HUES64 (cell line): ENCODE measurements at regions not wholly inside any gene's neighbourhood (a gene's known extent, or its start where the extent isn't known, plus 50 kb on each side); places are given as distances from the start of the nearest gene placed in this dataset.

Experiments used
- H3K27ac ChIP-seq: 2 replicates; pipeline ENCODE4 v1.7.0; 2013; ENCODE audit warnings: low read depth, low read length, inconsistent platforms
- H3K27me3 ChIP-seq: 2 replicates; pipeline ENCODE4 v1.6.1; 2013; ENCODE audit warnings: mild to moderate bottlenecking, low read length; ENCODE audit not compliant: insufficient read depth
- H3K36me3 ChIP-seq: 2 replicates; pipeline ENCODE4 v1.6.1; 2013; ENCODE audit warnings: mild to moderate bottlenecking, low read length; ENCODE audit not compliant: insufficient read depth
- H3K4me1 ChIP-seq: 2 replicates; pipeline ENCODE4 v1.6.1; 2013; ENCODE audit warnings: mild to moderate bottlenecking, low read length, moderate library complexity; ENCODE audit not compliant: insufficient read depth
- H3K4me3 ChIP-seq: 2 replicates; pipeline ENCODE4 v1.5.1; 2013; ENCODE audit warnings: mild to moderate bottlenecking, low read length, moderate library complexity
- H3K9ac ChIP-seq: 2 replicates; pipeline ENCODE4 v1.6.1; 2013; ENCODE audit warnings: mild to moderate bottlenecking, low read depth, low read length
- H3K9me3 ChIP-seq: 2 replicates; pipeline ENCODE4 v1.6.1; 2013; ENCODE audit warnings: low read depth, low read length; ENCODE audit not compliant: insufficient read depth
- WGBS: fragments of 150-250, 120-280 bp; methylation state at CpG from one replicate; pipeline ENCODE4 v1.1.7; 2013; ENCODE audit warnings: missing lambda C conversion rate; 5-methylcytosine and 5-hydroxymethylcytosine counted together

DNA sequence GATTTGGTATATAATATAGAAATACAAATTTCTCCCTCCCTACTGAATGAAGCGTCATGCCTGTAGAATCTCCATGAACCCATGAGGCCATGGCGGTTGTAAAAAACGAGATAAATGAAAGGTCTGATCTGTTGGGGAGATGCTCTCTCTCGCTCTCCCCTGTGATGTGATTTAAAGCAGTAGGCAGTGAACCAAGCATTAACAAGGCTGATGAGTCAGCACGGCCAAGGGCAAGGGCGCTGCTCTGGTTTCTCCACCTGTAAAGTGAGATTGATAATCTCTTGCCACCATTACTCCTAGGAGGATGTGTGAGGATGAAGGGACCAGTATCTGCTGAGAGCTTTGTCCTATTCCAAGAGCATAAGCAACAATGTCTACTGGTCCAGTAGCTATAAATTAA is 553.3 kb downstream of the CMPK2 start:
- 92% methylated on average over 6 of the region's 6 CpGs for WGBS

DNA sequence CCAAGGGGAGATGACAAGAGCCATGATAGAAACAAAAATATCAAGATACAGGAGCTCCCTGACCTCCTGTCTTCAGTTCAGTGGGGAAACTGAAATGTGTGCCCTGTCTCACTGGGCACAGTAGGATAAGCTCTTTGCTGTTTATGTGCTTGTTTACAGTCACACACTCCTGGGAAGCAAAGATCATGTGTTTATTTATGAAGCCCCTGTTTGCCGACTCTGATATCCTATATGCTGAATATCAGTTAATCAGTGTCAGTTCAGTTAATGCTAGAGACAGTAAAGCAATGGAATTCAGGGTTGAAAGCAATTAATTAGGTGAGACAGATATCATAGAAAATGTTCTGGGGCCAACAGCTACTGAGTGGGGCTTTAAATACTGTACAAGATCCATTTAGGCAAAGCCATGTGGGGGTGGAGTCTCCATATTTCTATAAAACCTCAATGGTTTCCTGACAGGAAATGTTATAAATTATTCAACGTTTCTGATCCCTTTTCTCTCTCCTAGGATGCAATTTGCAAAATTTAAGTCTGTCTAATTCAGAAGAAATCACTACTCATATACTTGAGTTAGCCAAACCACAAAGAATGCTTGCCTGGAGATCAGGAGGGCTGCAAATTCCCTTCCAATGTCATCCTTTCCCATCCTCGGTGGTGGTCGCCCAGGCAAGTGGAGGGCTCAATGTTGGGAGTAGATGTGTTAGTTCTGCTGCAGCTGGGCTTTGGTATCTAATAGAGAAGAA is 551.3 kb downstream of the CMPK2 start:
- no peaks in the 10 kb centered on the region for H3K4me1 ChIP-seq
- no peak overlapping the region for H3K27ac ChIP-seq
- WGBS, result 95% methylated on average over 4 of the region's 4 CpGs

More for the DNA sequence above, 553.3 kb downstream of the CMPK2 start:
- H3K27ac ChIP-seq, result no peak overlapping the region
- H3K36me3 ChIP-seq, result no peaks in the 10 kb centered on the region
- H3K27me3 ChIP-seq, result no peaks in the 10 kb centered on the region
- no peak overlapping the region for H3K9ac ChIP-seq
- no peaks in the 10 kb centered on the region for H3K4me1 ChIP-seq
- no peaks in the 10 kb centered on the region for H3K9me3 ChIP-seq
- no peak overlapping the region for H3K4me3 ChIP-seq

DNA sequence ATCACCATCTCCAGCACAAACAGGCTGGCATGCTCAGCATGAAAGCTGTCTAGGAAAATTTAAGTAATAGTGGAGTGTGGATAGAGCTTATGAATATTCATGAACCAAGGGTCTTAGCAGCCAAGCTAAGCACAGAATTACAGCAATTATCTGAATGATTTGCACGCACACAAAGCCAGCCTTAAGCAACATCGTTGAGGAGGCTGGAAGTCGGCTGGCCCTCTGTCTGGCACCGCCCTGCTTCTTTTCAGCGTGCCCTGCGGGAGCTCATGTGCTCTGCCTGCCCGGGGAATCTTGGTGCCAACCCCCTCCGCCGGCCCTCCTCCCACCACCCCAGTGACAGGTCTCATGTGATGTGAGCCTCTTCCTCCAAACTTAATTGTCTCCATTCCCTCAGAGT is 540.1 kb downstream of the CMPK2 start:
- Histone ChIP-seq H3K4me1 (peaks cover 6% of the 10 kb centered on the region; the same call in 1 of the 2 replicates), H3K4me3 (no peak overlapping the region), H3K9ac (no peak overlapping the region), H3K36me3 (no peaks in the 10 kb centered on the region), H3K27ac (no peak overlapping the region), H3K27me3 (no peaks in the 10 kb centered on the region), H3K9me3 (no peaks in the 10 kb centered on the region)
- 27% methylated on average over 9 of the region's 9 CpGs for WGBS

More for the DNA sequence above, 551.3 kb downstream of the CMPK2 start:
- Histone ChIP-seq H3K9ac (no peak overlapping the region), H3K4me3 (no peak overlapping the region), H3K27me3 (no peaks in the 10 kb centered on the region), H3K36me3 (no peaks in the 10 kb centered on the region), H3K9me3 (no peaks in the 10 kb centered on the region)

DNA sequence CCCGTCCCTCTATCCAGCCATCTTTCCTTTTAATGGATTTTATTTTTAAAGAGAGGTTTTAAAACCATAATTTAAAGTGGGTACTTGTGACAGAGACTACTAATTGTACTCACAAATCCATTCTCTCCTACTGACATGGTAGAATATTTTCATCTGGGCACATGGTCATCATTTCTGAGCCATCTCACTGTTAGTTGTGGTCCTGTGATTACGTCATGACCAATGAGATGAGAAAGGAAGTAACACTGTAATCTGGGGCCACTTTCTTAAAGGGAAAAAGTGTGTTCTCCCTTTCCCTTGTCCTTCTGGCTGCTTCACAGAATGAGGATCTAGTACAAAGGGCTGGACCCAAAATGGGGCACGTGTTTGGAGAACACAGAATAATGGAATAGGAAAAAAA is 538.7 kb downstream of the CMPK2 start:
- no peaks in the 10 kb centered on the region for H3K9me3 ChIP-seq
- H3K27ac ChIP-seq, result no peak overlapping the region
- H3K27me3 ChIP-seq, result no peaks in the 10 kb centered on the region
- 97% methylated on average over 2 of the region's 3 CpGs for WGBS
- H3K9ac ChIP-seq, result no peak overlapping the region
- no peaks in the 10 kb centered on the region for H3K36me3 ChIP-seq
- peaks cover 6% of the 10 kb centered on the region; the same call in 1 of the 2 replicates for H3K4me1 ChIP-seq
- H3K4me3 ChIP-seq, result no peak overlapping the region

DNA sequence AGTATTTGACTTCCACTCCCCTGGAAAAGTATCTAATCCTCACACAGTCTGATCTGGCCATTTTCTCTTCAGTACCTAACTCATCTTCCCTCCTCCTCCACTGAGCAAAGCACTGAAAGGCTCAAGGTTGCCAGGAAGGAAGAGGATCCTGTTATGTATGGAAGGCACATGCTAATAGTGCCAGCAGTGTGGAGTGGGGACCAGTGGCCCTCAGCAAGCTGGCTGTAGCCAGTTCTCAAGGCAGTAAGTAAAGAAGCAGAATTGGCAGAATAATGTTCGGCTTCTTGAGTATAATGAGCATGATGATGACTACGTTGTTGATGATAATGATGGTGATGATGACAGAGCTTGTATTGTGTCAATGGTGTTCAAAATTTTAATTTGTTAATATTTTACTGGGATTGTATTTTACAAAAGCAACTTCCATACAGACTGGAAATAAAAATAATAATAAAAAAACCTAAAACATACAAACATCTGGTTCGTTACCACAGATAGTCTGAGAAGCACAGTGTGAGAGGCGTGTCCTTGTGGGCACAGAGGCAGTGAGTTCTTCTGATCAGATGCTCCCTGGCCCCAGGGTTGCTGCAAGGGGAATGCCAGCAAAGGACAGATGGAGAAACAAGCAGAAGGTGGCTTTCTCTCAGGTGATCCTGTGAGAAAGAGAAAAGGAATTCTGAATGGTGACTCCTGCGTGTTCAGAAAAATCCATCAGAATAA is 528.8 kb downstream of the CMPK2 start:
- 92% methylated on average over 5 of the region's 5 CpGs for WGBS
- no peak overlapping the region for H3K27ac ChIP-seq
- no peak overlapping the region for H3K9ac ChIP-seq
- no peak overlapping the region for H3K4me3 ChIP-seq
- no peaks in the 10 kb centered on the region for H3K36me3 ChIP-seq
- H3K9me3 ChIP-seq, result no peaks in the 10 kb centered on the region
- peaks cover 11% of the 10 kb centered on the region; the same call in 1 of the 2 replicates for H3K4me1 ChIP-seq
- H3K27me3 ChIP-seq, result no peaks in the 10 kb centered on the region

DNA sequence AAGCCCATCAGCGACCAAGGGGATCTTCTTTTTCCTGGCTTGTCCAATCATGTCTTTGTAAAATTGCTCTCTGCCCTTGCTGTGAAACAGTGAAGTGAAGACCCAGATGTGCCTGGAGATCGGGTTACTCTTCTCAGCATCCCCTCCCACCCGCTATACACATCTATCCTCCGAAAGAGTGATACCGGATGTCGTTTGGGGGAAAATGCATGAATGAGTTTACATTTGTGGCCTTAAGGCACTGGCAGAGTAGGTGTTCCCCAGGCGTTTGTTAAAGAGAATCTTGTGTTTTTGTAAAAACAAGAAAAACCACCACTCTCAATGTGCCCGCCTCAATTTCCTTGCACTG is 528.3 kb downstream of the CMPK2 start:
- Histone ChIP-seq H3K9me3 (no peaks in the 10 kb centered on the region), H3K36me3 (no peaks in the 10 kb centered on the region), H3K27me3 (no peaks in the 10 kb centered on the region), H3K4me3 (no peak overlapping the region), H3K4me1 (peaks cover 11% of the 10 kb centered on the region; the same call in 1 of the 2 replicates), H3K27ac (no peak overlapping the region), H3K9ac (no peak overlapping the region)
- WGBS, result 84% methylated on average over 5 of the region's 8 CpGs

DNA sequence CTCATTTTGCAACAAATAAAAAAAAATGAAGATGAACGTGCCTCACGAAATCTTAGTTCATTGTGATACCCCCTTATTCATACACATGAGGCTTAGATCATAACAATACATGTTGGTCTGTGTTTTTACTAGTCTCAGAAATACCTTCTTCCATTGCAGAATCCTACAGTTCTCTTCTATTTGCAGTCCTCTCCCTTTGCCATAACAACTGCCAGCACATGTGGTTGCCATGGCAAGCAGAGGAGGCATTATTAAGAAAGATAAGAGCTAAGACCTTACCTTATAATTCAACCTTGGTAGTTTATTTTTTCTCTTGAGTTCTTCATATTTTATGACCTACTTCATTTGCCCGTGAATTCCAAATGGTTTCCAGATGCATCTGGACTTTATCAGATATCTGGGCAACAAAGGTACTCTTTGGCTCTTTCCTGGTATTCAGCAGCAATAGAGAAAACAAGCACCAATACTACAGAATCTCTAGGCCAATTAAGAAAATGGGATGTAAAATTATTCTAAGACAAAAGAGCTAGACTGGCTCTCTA is 524.0 kb downstream of the CMPK2 start:
- Histone ChIP-seq H3K27me3 (no peaks in the 10 kb centered on the region), H3K36me3 (no peaks in the 10 kb centered on the region), H3K9ac (no peak overlapping the region), H3K4me3 (no peak overlapping the region), H3K27ac (no peak overlapping the region), H3K9me3 (no peaks in the 10 kb centered on the region), H3K4me1 (peaks cover 11% of the 10 kb centered on the region; the same call in 1 of the 2 replicates)
- 95% methylated on average over 3 of the region's 3 CpGs for WGBS

DNA sequence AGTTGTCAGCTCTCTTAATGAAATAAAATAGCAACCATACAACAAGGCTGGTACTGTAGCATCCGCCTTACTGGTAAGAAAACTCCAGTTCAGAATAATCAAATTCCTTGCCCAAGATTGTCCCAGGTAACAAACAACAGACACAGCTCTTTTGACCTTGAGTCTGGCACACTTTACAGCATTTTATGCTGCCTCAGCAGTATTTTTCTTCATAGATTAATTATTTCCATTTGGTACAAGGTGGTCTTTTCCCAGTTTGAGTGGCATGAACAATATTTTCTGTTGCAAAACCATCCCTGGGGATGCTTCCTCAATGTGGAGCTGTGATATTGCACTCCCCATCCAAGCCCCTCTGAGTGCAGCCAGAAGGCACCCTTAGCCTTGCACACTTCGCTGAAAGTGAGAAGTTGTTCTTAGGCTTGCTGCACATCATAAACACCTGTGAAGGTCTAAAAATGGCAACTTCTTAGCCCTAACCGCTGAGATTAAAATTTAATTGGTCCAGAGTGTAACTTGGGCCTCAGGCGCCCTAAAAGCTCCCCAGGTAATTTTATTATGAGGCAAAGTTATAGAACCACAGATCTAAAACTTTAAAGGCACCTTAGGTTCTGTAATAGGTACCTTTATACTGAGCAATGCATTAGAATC is 523.3 kb downstream of the CMPK2 start:
- Histone ChIP-seq H3K9ac (no peak overlapping the region), H3K9me3 (no peaks in the 10 kb centered on the region), H3K27ac (no peak overlapping the region), H3K4me1 (0 out of 2 replicates have a peak, but pooled peaks cover 4% of the 10 kb centered on the region), H3K36me3 (no peaks in the 10 kb centered on the region), H3K27me3 (no peaks in the 10 kb centered on the region), H3K4me3 (no peak overlapping the region)
- WGBS, result 97% methylated on average over 4 of the region's 4 CpGs

DNA sequence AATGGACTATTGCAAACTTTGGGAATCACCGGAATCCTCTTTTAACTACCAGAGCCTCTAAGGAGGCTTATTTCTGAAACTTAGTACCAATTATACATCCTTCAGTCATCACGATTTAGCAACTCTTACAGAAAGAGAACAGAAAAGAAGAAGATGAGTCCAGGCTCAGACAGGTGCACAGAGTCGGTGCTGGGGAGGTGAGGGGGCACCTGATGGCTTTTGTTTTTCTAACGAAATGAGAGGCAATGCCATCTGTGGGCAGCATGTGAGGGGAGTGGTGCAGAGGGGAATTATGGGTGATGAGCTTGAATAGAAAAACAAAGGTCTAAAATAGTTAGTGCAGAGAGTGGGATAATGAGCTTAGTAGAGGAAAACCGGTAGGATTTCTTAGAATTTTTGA is 522.6 kb downstream of the CMPK2 start:
- no peaks in the 10 kb centered on the region for H3K36me3 ChIP-seq
- H3K27ac ChIP-seq, result no peak overlapping the region
- no peaks in the 10 kb centered on the region for H3K27me3 ChIP-seq
- 94% methylated on average over 5 of the region's 5 CpGs for WGBS
- no peaks in the 10 kb centered on the region for H3K9me3 ChIP-seq
- no peak overlapping the region for H3K9ac ChIP-seq
- H3K4me1 ChIP-seq, result no peaks in the 10 kb centered on the region
- no peak overlapping the region for H3K4me3 ChIP-seq

DNA sequence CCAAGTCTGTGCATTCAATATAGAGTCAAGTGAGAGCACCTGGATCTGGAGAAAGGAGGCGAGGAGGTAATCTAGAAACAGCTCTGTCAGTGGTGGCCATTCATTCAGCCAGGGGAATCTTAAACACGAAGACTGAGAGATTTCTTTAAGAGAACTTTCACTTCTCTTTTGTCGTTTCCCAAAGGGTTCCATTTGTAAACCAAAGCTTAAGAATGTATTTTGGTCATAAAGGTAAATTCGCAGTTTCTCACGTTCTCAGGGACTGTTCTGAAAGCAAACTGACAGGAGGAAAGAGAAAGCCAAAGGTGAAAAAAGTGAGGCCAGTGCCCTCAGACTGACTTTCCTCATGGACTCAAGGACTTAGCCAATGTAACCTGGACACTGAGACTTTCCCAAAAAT is 513.5 kb downstream of the CMPK2 start:
- Histone ChIP-seq H3K9me3 (no peaks in the 10 kb centered on the region), H3K4me3 (no peak overlapping the region), H3K4me1 (no peaks in the 10 kb centered on the region; the same call in 1 of the 2 replicates), H3K36me3 (no peaks in the 10 kb centered on the region), H3K9ac (no peak overlapping the region), H3K27me3 (no peaks in the 10 kb centered on the region), H3K27ac (no peak overlapping the region)
- 93% methylated on average over 5 of the region's 5 CpGs for WGBS

DNA sequence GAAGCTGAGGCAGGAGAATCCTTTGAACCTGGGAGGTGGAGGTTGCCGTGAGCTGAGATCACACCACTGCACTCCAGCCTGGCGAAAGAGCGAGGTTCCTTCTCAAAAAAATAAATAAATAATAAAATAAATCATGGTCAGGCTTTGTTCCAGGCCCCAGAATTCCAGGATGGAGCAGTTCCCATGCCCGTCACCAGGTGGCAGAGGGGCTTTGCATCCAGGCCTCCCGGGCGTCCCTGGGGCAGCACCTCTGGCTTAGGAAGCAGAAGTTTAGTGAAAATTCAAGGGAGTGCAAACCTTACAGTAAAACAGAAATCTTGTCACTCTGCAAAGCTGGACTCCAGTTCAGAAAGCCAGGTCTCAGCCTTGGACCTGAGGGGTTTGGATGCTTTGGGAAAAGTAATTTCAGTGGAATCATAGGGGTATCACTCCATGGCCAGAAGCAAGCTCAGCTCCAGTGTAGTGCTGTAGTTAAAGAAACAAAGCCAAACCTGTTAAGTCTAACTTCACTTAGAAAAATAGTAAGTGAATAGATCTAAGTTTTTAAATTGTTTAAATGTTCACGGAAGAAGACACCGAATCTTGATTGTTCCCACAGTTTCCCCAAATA is 512.7 kb downstream of the CMPK2 start:
- WGBS, result 35% methylated on average over 4 of the region's 8 CpGs
- Histone ChIP-seq H3K4me3 (no peak overlapping the region), H3K27ac (no peak overlapping the region), H3K9ac (no peak overlapping the region), H3K36me3 (no peaks in the 10 kb centered on the region), H3K9me3 (no peaks in the 10 kb centered on the region), H3K4me1 (no peaks in the 10 kb centered on the region; the same call in 1 of the 2 replicates), H3K27me3 (no peaks in the 10 kb centered on the region)
